WTC11 (cell line): ENCODE measurements at regions not wholly inside any gene's neighbourhood (a gene's known extent, or its start where the extent isn't known, plus 50 kb on each side); places are given as distances from the start of the nearest gene placed in this dataset.

Source experiments
- ATAC-seq: fragments of 200-7000 bp; cut with Tn5 transposase; 2 replicates; pipeline ENCODE4 v1.10.0; 2021; ENCODE audit warnings: mild to moderate bottlenecking, moderate library complexity
- CTCF ChIA-PET: fragments of 300-600 bp; sonication (Branson Sonifier 250); formaldehyde crosslinking; loops from one replicate; lab custom pipeline; 2021; ENCODE audit warnings: antibody characterized with exemption; lab: Charles Lee
- POLR2A ChIA-PET: fragments of 350-600 bp; sonication (Branson Sonifier 250); formaldehyde crosslinking; loops from one replicate; lab custom pipeline; 2021; ENCODE audit warnings: antibody characterized with exemption; lab: Charles Lee
- DNase-seq: peaks from one replicate; pipeline ENCODE4 v3.0.0; 2021; ENCODE audit warnings: low spot score
- H3K27ac Mint-ChIP-seq: 2 replicates; pipeline ENCODE4 v1.8.0; 2021; ENCODE audit warnings: mixed read lengths
- H3K27me3 Mint-ChIP-seq: 2 replicates; pipeline ENCODE4 v1.8.0; 2021; ENCODE audit warnings: low read depth, mild to moderate bottlenecking, moderate library complexity, mixed read lengths
- H3K36me3 Mint-ChIP-seq: 2 replicates; pipeline ENCODE4 v1.8.0; 2021; ENCODE audit warnings: mixed read lengths
- H3K4me1 Mint-ChIP-seq: 2 replicates; pipeline ENCODE4 v1.8.0; 2022; ENCODE audit warnings: mixed read lengths
- H3K4me3 Mint-ChIP-seq: 2 replicates; pipeline ENCODE4 v1.8.0; 2021; ENCODE audit warnings: mild to moderate bottlenecking, moderate library complexity, mixed read lengths
- H3K9me3 Mint-ChIP-seq: 2 replicates; pipeline ENCODE4 v1.8.0; 2021; ENCODE audit warnings: mixed read lengths
- ELF4 ChIP-seq: sonication (generic); formaldehyde crosslinking; IDR thresholded peaks from 2 replicates; pipeline ENCODE4 v1.8.1; 2022; ENCODE audit warnings: low read depth, mild to moderate bottlenecking, moderate library complexity, missing genetic modification reagents
- FOXJ3 ChIP-seq: sonication (generic); formaldehyde crosslinking; IDR thresholded peaks from 2 replicates; pipeline ENCODE4 v1.9.0; 2021; ENCODE audit warnings: missing genetic modification reagents, mild to moderate bottlenecking, borderline replicate concordance
- HMGA2 ChIP-seq: fragments of 250-450 bp; sonication (Bioruptor Pico); IDR thresholded peaks from 2 replicates; pipeline ENCODE4 v1.4.0; 2021; ENCODE audit warnings: mild to moderate bottlenecking, moderate library complexity
- JUN ChIP-seq: sonication (generic); formaldehyde crosslinking; IDR thresholded peaks from 2 replicates; pipeline ENCODE4 v1.8.0; 2023; ENCODE audit warnings: mild to moderate bottlenecking, missing genetic modification reagents
- MYBL2 ChIP-seq: sonication (generic); formaldehyde crosslinking; IDR thresholded peaks from 2 replicates; pipeline ENCODE4 v1.8.1; 2023; ENCODE audit warnings: mild to moderate bottlenecking, moderate library complexity, missing genetic modification reagents
- NR3C1 ChIP-seq: sonication (generic); formaldehyde crosslinking; conservative IDR thresholded peaks from 2 replicates; pipeline ENCODE4 v1.8.1; 2023; ENCODE audit warnings: low read depth, mild to moderate bottlenecking, missing genetic modification reagents
- SMAD3 ChIP-seq: sonication (generic); formaldehyde crosslinking; IDR thresholded peaks from 2 replicates; pipeline ENCODE4 v1.8.0; 2022; ENCODE audit warnings: missing genetic modification reagents, mild to moderate bottlenecking, borderline replicate concordance
- SOX15 ChIP-seq: fragments of 250-450 bp; sonication (Bioruptor Pico); IDR thresholded peaks from 2 replicates; pipeline ENCODE4 v1.9.0; 2021; ENCODE audit warnings: mild to moderate bottlenecking
- ZNF232 ChIP-seq: sonication (generic); formaldehyde crosslinking; IDR thresholded peaks from 2 replicates; pipeline ENCODE4 v1.8.0; 2022; ENCODE audit warnings: mild to moderate bottlenecking, missing genetic modification reagents
- ZNF396 ChIP-seq: fragments of 250-450 bp; sonication (Bioruptor Pico); IDR thresholded peaks from 2 replicates; pipeline ENCODE4 v1.8.0; 2021; ENCODE audit warnings: mild to moderate bottlenecking, moderate library complexity, borderline replicate concordance
- ZNF671 ChIP-seq: fragments of 250-450 bp; sonication (Bioruptor Pico); IDR thresholded peaks from 2 replicates; pipeline ENCODE4 v1.8.0; 2021; ENCODE audit warnings: mild to moderate bottlenecking
- TF ChIP-seq, protein P1 (sequence below): fragments of 250-450 bp; sonication (Bioruptor Pico); IDR thresholded peaks from 2 replicates; pipeline ENCODE4 v2.1.2; 2022; ENCODE audit warnings: mild to moderate bottlenecking, moderate library complexity
- TF ChIP-seq, protein P2 (sequence below): sonication (generic); formaldehyde crosslinking; IDR thresholded peaks from 2 replicates; pipeline ENCODE4 v1.8.1; 2023; ENCODE audit warnings: mild to moderate bottlenecking, missing genetic modification reagents, moderate library complexity
- TF ChIP-seq, protein P3 (sequence below): sonication (generic); formaldehyde crosslinking; IDR thresholded peaks from 2 replicates; pipeline ENCODE4 v1.8.0; 2023; ENCODE audit warnings: mild to moderate bottlenecking, missing genetic modification reagents
- TF ChIP-seq, protein P4 (sequence below): sonication (generic); formaldehyde crosslinking; IDR thresholded peaks from 2 replicates; pipeline ENCODE4 v1.8.0; 2022; ENCODE audit warnings: mild to moderate bottlenecking, missing genetic modification reagents
- TF ChIP-seq, protein P5 (sequence below): sonication (generic); formaldehyde crosslinking; IDR thresholded peaks from 2 replicates; pipeline ENCODE4 v1.8.1; 2022; ENCODE audit warnings: low read depth, missing genetic modification reagents, borderline replicate concordance
- TF ChIP-seq, protein P6 (sequence below): fragments of 250-450 bp; sonication (Bioruptor Pico); IDR thresholded peaks from 2 replicates; pipeline ENCODE4 v1.8.0; 2021; ENCODE audit warnings: mild to moderate bottlenecking
- TF ChIP-seq, protein P7 (sequence below): sonication (generic); formaldehyde crosslinking; IDR thresholded peaks from 2 replicates; pipeline ENCODE4 v1.8.1; 2022; ENCODE audit warnings: low read depth, mild to moderate bottlenecking, moderate library complexity, missing genetic modification reagents, borderline replicate concordance

DNA sequence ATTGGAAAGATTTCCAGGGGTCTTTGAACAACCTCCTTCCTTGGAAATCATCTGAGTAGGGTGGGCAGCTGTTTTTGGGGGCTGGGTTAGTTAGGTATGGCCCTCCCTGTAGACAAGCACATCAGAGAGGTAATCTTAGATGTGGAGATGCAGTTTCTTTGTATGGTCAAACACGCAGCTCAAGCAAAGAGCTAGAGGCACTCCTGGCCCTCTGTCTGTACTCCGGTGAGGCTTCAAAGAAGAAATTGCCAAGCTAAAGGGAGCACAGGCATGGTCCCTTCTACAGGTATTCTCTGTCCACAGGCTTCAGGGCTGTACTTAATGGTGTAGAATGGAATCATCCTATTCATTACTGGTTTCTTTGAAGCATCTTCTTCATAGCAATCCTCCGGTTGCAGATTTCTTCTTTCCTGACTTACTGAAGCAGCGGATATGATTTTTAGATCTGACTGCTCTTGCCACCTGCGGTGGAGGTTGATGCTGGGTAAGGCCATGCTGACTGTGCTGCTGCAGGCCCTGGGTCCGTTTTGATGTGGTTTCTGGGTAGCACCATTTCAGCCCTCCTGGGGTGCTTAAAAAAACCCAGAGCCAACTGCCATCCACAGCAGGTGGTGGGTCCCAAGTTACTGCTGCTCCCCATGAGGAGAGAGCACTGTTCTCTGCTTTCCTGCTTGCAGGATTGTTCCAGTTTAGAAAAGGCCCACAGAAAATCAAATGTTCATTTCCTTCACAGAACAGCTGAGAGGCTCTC lies 318.9 kb upstream of the GATB start (continued):
- TF ChIP-seq SMAD3 (CRISPR knock-in tag), result no peak
- TF ChIP-seq, protein P1, sequence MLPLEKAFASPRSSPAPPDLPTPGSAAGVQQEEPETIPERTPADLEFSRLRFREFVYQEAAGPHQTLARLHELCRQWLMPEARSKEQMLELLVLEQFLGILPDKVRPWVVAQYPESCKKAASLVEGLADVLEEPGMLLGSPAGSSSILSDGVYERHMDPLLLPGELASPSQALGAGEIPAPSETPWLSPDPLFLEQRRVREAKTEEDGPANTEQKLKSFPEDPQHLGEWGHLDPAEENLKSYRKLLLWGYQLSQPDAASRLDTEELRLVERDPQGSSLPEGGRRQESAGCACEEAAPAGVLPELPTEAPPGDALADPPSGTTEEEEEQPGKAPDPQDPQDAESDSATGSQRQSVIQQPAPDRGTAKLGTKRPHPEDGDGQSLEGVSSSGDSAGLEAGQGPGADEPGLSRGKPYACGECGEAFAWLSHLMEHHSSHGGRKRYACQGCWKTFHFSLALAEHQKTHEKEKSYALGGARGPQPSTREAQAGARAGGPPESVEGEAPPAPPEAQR (CRISPR knock-in tag), result no peak
- no peak for TF ChIP-seq ZNF396 (CRISPR knock-in tag)
- no peak for TF ChIP-seq HMGA2 (CRISPR knock-in tag)
- TF ChIP-seq, protein P2, sequence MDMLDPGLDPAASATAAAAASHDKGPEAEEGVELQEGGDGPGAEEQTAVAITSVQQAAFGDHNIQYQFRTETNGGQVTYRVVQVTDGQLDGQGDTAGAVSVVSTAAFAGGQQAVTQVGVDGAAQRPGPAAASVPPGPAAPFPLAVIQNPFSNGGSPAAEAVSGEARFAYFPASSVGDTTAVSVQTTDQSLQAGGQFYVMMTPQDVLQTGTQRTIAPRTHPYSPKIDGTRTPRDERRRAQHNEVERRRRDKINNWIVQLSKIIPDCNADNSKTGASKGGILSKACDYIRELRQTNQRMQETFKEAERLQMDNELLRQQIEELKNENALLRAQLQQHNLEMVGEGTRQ (CRISPR knock-in tag), result no peak
- no peak for TF ChIP-seq ELF4 (CRISPR knock-in tag)
- TF ChIP-seq FOXJ3, result no peak
- no peak for TF ChIP-seq NR3C1 (CRISPR knock-in tag)

DNA sequence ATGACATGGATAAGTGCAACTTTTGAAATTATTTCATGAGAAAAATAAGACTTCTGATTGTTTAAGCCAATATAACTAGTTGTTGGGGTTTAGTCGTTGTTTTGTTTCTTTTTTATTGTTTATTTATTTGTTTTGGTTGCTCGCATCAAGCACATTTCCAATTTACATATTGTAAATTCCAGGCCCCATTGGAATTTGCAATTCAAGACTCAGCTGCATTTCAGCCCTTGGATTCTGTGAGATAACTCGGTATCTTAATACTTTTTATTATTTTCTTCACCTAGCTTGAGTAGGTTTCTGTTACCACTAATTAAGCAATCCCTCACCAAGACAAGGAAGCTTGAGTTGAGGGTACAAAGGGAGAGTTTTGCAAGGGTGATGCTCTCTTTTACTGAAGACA lies 318.3 kb upstream of the GATB start:
- ATAC-seq, result no peak
- CTCF ChIA-PET, result interaction anchor here (1.7 kb wide), 1 partner anchor 33 kb away, joined by 4 read pairs; no protein-coding TSS in a partner anchor
- Mint-ChIP-seq H3K27me3 (no peaks in the 10 kb centered on the region; the same call in 1 of the 2 replicates), H3K9me3 (peaks cover 5% of the 10 kb centered on the region; the same call in 1 of the 2 replicates), H3K4me1 (peaks cover 28% of the 10 kb centered on the region), H3K36me3 (no peaks in the 10 kb centered on the region), H3K4me3 (no peak overlapping the region), H3K27ac (no peak overlapping the region)
- POLR2A ChIA-PET, result no interaction called here
- no peak for DNase-seq
- TF ChIP-seq, protein P3, sequence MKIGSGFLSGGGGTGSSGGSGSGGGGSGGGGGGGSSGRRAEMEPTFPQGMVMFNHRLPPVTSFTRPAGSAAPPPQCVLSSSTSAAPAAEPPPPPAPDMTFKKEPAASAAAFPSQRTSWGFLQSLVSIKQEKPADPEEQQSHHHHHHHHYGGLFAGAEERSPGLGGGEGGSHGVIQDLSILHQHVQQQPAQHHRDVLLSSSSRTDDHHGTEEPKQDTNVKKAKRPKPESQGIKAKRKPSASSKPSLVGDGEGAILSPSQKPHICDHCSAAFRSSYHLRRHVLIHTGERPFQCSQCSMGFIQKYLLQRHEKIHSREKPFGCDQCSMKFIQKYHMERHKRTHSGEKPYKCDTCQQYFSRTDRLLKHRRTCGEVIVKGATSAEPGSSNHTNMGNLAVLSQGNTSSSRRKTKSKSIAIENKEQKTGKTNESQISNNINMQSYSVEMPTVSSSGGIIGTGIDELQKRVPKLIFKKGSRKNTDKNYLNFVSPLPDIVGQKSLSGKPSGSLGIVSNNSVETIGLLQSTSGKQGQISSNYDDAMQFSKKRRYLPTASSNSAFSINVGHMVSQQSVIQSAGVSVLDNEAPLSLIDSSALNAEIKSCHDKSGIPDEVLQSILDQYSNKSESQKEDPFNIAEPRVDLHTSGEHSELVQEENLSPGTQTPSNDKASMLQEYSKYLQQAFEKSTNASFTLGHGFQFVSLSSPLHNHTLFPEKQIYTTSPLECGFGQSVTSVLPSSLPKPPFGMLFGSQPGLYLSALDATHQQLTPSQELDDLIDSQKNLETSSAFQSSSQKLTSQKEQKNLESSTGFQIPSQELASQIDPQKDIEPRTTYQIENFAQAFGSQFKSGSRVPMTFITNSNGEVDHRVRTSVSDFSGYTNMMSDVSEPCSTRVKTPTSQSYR (CRISPR knock-in tag), result no peak
- TF ChIP-seq ZNF671 (CRISPR knock-in tag), result no peak
- no peak for TF ChIP-seq ELF4 (CRISPR knock-in tag)
- TF ChIP-seq, protein P4, sequence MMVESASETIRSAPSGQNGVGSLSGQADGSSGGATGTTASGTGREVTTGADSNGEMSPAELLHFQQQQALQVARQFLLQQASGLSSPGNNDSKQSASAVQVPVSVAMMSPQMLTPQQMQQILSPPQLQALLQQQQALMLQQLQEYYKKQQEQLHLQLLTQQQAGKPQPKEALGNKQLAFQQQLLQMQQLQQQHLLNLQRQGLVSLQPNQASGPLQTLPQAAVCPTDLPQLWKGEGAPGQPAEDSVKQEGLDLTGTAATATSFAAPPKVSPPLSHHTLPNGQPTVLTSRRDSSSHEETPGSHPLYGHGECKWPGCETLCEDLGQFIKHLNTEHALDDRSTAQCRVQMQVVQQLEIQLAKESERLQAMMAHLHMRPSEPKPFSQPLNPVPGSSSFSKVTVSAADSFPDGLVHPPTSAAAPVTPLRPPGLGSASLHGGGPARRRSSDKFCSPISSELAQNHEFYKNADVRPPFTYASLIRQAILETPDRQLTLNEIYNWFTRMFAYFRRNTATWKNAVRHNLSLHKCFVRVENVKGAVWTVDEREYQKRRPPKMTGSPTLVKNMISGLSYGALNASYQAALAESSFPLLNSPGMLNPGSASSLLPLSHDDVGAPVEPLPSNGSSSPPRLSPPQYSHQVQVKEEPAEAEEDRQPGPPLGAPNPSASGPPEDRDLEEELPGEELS (CRISPR knock-in tag), result no peak
- TF ChIP-seq SOX15 (CRISPR knock-in tag), result no peak
- TF ChIP-seq, protein P5, sequence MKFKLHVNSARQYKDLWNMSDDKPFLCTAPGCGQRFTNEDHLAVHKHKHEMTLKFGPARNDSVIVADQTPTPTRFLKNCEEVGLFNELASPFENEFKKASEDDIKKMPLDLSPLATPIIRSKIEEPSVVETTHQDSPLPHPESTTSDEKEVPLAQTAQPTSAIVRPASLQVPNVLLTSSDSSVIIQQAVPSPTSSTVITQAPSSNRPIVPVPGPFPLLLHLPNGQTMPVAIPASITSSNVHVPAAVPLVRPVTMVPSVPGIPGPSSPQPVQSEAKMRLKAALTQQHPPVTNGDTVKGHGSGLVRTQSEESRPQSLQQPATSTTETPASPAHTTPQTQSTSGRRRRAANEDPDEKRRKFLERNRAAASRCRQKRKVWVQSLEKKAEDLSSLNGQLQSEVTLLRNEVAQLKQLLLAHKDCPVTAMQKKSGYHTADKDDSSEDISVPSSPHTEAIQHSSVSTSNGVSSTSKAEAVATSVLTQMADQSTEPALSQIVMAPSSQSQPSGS (CRISPR knock-in tag), result no peak
- TF ChIP-seq HMGA2 (CRISPR knock-in tag), result no peak
- TF ChIP-seq ZNF232, result no peak
- no peak for TF ChIP-seq JUN (CRISPR knock-in tag)
- TF ChIP-seq, protein P6, sequence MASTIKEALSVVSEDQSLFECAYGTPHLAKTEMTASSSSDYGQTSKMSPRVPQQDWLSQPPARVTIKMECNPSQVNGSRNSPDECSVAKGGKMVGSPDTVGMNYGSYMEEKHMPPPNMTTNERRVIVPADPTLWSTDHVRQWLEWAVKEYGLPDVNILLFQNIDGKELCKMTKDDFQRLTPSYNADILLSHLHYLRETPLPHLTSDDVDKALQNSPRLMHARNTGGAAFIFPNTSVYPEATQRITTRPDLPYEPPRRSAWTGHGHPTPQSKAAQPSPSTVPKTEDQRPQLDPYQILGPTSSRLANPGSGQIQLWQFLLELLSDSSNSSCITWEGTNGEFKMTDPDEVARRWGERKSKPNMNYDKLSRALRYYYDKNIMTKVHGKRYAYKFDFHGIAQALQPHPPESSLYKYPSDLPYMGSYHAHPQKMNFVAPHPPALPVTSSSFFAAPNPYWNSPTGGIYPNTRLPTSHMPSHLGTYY (CRISPR knock-in tag), result no peak
- TF ChIP-seq MYBL2 (CRISPR knock-in tag), result no peak
- TF ChIP-seq, protein P7, sequence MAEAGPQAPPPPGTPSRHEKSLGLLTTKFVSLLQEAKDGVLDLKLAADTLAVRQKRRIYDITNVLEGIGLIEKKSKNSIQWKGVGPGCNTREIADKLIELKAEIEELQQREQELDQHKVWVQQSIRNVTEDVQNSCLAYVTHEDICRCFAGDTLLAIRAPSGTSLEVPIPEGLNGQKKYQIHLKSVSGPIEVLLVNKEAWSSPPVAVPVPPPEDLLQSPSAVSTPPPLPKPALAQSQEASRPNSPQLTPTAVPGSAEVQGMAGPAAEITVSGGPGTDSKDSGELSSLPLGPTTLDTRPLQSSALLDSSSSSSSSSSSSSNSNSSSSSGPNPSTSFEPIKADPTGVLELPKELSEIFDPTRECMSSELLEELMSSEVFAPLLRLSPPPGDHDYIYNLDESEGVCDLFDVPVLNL (CRISPR knock-in tag), result no peak
